BE2C (cell line): ENCODE measurements at regions not wholly inside any gene's neighbourhood (a gene's known extent, or its start where the extent isn't known, plus 50 kb on each side); places are given as distances from the start of the nearest gene placed in this dataset.
"Not testable (repeated sequence)": the region's sequence is repeated elsewhere in the genome, so short reads cannot be mapped to it uniquely, and the experiment has no call there.

Experiments used
- DNase-seq: peaks from one replicate; pipeline ENCODE4 v3.0.0-alpha.2; 2020
- H3K27me3 ChIP-seq: fragments of 250-450 bp; sonication (Bioruptor Pico); 2 replicates; pipeline ENCODE4 v1.5.1; 2020; ENCODE audit warnings: mild to moderate bottlenecking
- H3K36me3 ChIP-seq: fragments of 250-450 bp; sonication (Bioruptor Pico); 2 replicates; pipeline ENCODE4 v1.5.1; 2020; ENCODE audit warnings: mild to moderate bottlenecking
- H3K4me1 ChIP-seq: fragments of 250-450 bp; sonication (Bioruptor Pico); 2 replicates; pipeline ENCODE4 v1.5.1; 2020
- H3K4me3 ChIP-seq: 2 replicates; pipeline ENCODE4 v1.5.1; 2011; ENCODE audit warnings: low read depth, low read length
- H3K9me3 ChIP-seq: fragments of 250-450 bp; sonication (Bioruptor Pico); 2 replicates; pipeline ENCODE4 v1.5.1; 2020
- CTCF ChIP-seq: IDR thresholded peaks from 2 replicates; pipeline ENCODE4 v1.5.1; 2012; ENCODE audit warnings: mild to moderate bottlenecking, low read depth, low read length

GRCh38 chr17:30719131-30719973 lies 105.1 kb downstream of the CRLF3 start:
- TF ChIP-seq CTCF = peak; percentile 45
- H3K9me3 ChIP-seq, H3K36me3 ChIP-seq, H3K4me1 ChIP-seq, H3K27me3 ChIP-seq, H3K4me3 ChIP-seq: not testable (repeated sequence)
- peak; percentile 57 for DNase-seq

GRCh38 chr17:30718691-30719090 lies 105.8 kb downstream of the CRLF3 start:
- H3K4me3 ChIP-seq, H3K36me3 ChIP-seq, H3K27me3 ChIP-seq, H3K9me3 ChIP-seq, H3K4me1 ChIP-seq, DNase-seq: not testable (repeated sequence)

DNA sequence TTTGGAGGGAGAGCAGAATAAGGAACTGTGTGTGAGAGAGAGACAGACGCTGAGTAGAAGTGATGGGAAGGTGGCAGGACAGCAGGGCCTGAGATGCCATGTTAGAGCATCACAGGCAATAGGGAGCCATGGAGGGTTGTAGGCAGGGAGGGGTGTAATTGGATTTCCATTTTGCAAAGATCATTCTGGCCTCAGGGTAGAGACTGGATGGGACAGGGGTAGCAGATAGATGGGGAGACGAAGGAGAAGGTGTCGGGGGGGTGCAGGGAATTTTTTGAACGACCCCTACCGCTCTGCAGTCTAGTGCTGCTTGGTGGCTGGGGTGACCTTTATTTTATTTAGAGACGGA lies 106.4 kb downstream of the CRLF3 start:
- not testable (repeated sequence) for H3K27me3 ChIP-seq, H3K4me1 ChIP-seq, DNase-seq, H3K4me3 ChIP-seq, H3K9me3 ChIP-seq, H3K36me3 ChIP-seq

DNA sequence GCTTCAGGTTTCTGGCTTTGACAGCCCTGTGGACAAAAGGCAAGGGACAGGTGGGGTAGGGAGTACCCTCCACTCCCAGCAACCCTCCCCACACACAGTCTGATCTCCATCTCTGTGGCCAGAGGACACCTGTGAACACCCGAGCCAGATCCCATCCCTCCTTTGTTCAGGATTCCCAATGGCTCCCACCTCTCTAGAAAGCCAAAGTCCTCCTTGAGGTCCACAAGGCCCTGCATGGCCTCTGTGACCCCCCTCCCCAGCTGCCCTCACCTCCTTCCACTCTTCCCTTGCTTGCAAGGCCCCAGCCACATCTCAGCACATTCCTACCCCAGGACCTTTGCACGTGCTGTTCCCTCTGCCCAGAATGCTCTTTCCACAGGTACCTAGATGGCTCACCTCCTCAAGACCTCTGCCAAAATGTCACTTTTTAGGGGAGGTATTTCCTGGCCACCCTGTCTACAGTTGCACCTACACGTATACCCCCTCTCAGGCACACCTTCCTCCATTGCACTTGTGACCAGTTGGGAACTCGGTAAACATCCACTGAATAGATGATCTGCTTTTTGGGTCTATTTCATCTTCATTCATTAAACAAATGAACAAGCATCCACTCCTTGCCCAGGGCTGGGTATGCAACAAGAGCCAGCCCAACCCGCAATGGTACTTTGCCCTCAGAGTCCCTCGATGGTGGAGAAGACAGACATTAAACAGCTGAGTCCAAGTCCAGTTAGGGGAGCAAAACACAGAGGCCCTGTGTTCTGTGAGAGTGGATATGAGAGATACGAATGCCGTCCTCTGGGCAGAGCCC lies 107.0 kb downstream of the CRLF3 start:
- Histone ChIP-seq H3K9me3 (no peaks in the 10 kb centered on the region), H3K36me3 (no peaks in the 10 kb centered on the region), H3K4me3 (no peak overlapping the region), H3K27me3 (no peaks in the 10 kb centered on the region), H3K4me1 (no peaks in the 10 kb centered on the region)
- no peak for TF ChIP-seq CTCF
- DNase-seq = no peak

- no peak; the same call in 1 of the 2 replicates for TF ChIP-seq CTCF
Measured at GRCh38 chr17:30716461-30717290, 107.8 kb downstream of the CRLF3 start.

GRCh38 chr17:30714825-30715622 lies 109.5 kb downstream of the CRLF3 start:
- H3K27me3 ChIP-seq, H3K4me1 ChIP-seq, H3K9me3 ChIP-seq, H3K4me3 ChIP-seq, H3K36me3 ChIP-seq: not testable (repeated sequence)
- TF ChIP-seq CTCF = peak; percentile 41
- DNase-seq = peak; percentile 27

More at GRCh38 chr17:30716461-30717290, 107.8 kb downstream of the CRLF3 start:
- Histone ChIP-seq H3K4me1 (no peaks in the 10 kb centered on the region), H3K4me3 (no peak overlapping the region), H3K9me3 (no peaks in the 10 kb centered on the region), H3K27me3 (no peaks in the 10 kb centered on the region), H3K36me3 (no peaks in the 10 kb centered on the region)
- peak; percentile 21 for DNase-seq

- H3K4me1 ChIP-seq, H3K27me3 ChIP-seq, H3K36me3 ChIP-seq, H3K9me3 ChIP-seq, H3K4me3 ChIP-seq, DNase-seq: not testable (repeated sequence)
Measured at GRCh38 chr17:30713805-30714204, 110.7 kb downstream of the CRLF3 start.

GRCh38 chr17:30712859-30713258 lies 111.6 kb downstream of the CRLF3 start:
- DNase-seq, H3K9me3 ChIP-seq, H3K4me1 ChIP-seq, H3K36me3 ChIP-seq, H3K4me3 ChIP-seq, H3K27me3 ChIP-seq: not testable (repeated sequence)

- H3K27me3 ChIP-seq, DNase-seq, H3K4me3 ChIP-seq, H3K4me1 ChIP-seq, H3K9me3 ChIP-seq, H3K36me3 ChIP-seq: not testable (repeated sequence)
Measured at GRCh38 chr17:30711626-30712507, 112.6 kb downstream of the CRLF3 start.
